Dermis blood vessel endothelial cell (primary cell): ENCODE measurements at regions not wholly inside any gene's neighbourhood (a gene's known extent, or its start where the extent isn't known, plus 50 kb on each side); places are given as distances from the start of the nearest gene placed in this dataset.
"Not testable (repeated sequence)": the region's sequence is repeated elsewhere in the genome, so short reads cannot be mapped to it uniquely, and the experiment has no call there.

Experiments used
- DNase-seq: peaks from one replicate; pipeline ENCODE4 v3.0.0; 2010

DNA sequence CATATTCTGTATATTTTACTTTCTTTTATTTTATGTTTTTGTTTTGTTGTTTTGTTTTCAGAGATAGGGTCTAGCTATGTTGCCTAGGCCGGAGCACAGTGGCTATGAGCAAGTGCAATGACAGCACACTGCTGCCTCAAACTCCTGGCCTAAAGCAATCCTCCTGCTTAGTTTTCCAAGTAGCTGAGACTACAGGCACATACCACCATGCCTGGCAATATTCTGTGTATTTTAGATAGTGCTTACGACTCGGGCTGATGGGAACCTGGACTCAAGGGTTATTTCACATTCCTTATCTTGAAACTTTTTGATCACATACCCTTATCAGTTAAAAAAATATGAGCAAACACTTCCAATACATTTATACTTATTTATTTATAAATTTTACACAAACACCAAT, 119.0 kb upstream of the STARD4 start:
- no peak for DNase-seq

DNA sequence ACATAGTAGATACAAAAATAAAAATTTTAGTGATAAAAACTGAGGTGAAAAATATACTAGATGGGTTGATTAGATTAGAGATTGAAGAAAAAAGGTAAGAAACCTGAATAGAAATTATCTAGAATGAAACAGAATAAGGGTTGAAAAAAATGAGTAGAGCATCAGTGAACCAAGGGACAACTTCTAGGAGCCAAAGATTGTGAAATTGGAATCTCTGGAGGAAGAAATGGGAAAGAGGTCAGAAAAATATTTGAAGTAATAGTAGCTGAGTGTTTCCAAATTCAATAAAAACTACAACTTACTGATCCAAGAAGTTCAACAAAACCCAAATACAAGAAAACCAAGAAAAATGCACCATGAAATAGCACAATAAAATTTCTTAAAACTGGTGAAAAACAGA, 116.6 kb upstream of the STARD4 start:
- no peak for DNase-seq

DNA sequence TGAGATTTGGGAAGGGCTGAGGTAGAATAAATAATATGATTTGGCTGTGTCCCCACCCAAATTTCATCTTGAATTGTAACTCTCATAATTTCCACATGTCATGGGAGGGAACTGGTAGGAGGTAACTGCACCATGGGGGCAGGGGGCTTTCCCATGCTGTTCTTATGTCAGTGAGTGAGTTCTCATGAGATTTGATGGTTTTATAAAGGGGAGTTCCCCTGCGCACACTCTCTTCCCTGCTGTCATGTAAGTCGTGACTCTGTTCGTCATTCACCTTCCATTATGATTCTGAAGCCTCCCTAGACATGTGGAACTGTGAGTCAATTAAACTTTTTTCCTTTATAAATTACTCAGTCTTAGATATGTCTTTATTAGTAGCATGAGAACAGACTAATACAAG, 115.5 kb upstream of the STARD4 start:
- DNase-seq, result no peak

DNA sequence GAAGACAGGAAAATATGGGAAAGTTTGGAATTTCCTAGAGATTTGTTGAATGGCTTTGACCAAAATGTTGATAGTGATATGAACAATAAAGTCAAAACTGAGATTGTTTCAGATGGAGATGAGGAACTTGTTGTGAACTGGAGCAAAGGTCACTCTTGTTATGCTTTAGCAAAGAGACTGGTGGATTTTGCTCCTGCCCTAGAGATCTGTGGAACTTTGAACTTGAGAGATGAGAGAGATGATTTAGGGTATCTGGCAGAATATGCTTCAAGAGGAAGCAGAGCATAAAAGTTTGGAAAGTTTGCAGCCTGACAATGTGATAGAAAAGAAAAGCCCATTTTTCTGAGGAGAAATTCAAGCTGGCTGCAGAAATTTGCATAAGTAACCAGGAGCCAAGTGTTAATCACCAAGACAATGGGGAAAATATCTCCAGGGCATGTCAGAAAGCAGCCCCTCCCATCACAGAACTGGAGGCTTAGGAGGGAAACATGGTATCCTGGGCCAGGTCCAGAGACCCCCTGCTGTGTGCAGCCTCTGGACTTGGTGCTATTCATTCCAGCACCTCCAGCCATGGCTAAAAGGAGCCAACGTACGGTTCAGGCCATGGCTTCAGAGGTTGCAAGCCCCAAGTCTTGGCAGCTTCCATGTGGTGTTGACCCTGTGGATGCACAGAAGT, 114.3 kb upstream of the STARD4 start:
- DNase-seq, result no peak

DNA sequence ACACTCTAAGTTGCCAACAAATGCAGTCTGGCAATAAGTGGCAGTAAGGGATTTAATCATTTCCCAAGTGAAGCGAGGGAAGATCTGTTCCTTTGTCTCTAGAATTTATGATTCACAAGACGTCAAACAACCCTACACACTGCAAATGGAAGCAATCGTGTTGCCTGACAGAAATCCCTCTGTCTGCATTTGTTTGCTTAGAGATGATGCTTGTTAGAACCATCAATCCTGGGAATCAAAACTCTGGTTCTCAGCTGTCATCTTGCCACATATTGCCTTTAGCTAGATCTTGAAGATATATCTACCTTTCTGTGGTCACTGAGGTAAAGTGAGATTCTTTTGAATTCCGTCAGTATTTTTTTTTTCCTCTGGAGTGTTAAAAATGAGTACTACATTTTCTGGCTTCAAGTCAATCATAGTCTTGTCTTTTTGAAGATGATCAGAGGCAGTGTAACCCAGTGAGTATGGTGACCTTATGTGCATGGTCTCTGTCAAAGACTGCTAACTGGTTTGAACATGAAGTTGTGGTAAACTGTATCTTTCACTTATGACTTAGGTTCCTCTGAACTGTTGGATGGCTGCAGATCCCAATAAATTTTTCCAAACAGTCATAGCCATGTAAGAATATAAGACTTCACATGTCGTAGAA, 106.4 kb upstream of the STARD4 start:
- no peak for DNase-seq

DNA sequence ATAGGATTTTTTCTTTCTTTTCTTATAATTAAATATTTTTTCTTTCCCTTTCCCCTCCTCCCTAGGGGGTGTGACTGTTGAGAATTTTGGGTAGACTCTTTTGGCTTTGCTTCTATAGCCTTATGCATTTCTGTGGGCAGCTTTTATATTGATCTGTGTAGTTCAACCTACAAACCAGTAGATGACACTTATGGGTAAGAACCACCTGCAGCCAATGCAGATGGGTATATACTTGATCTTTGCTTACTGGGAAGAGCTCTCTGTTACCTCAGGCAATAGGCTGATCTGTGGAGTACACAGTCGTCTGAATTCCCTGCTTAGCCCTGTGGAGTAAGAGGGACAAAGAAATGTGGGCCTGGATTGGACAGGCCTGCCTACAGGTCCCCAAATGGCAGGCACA, 102.7 kb upstream of the STARD4 start:
- no peak for DNase-seq

DNA sequence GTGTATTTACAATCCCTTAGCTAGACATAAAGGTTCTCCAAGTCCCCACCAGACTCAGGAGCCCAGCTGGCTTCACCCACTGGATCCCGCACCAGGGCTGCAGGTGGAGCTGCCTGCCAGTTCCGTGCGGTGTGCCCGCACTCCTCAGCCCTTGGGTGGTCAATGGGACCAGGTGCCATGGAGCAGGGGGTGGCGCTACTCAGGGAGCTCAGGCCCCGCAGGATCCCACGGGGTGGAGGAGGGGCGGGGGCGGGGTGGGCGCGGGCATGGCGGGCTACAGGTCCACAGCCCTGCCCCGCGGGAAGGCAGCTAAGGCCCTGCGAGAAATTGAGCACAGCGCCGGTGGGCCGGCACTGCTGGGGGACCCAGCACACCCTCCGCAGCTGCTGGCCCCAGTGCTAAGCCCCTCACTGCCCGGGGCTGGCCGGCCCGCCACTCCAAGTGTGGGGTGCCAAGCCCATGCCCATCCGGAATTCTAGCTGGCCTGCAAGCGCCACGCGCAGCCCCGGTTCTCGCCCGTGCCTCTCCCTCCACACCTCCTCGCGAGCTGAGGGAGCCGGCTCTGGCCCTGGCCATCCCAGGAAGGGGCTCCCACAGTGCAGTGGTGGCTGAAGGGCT, 99.8 kb upstream of the STARD4 start:
- not testable (repeated sequence) for DNase-seq

DNA sequence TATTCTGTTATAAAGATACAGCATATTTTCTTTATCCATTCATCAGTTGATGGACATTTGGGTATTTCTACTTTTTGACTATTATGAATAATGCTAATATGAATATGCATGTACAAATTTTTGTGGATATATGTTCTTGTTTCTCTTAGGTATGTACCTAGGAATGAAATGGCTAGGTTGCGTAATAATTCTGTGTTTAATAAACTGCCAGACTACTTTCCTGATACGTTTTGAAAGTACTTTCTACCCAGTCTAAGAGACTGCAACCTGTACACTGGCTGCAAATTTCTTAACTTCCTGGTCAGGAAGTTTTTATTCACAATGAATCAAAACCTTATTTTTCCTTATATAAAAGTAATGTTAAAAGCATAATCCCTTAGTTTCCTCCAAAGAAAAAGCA, 93.9 kb upstream of the STARD4 start:
- DNase-seq, result no peak

DNA sequence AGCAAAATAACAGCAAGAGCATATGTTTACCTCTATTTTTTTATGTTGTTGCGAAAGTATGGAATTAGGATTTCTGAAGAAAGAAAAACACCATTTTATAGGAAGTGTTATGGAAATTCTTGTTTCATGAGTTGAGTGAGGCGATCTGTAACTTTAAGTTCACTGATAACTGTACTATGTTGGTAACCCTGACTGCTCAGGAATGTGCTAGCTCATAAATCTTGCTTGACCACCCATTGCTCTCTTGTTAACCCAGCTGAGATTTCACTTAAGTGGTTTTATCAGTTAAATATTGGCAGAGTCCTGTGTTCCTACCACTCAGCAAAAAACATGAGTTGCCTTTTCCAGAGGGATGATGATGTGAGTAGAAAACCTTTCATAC, 91.1 kb upstream of the STARD4 start:
- DNase-seq, result no peak

DNA sequence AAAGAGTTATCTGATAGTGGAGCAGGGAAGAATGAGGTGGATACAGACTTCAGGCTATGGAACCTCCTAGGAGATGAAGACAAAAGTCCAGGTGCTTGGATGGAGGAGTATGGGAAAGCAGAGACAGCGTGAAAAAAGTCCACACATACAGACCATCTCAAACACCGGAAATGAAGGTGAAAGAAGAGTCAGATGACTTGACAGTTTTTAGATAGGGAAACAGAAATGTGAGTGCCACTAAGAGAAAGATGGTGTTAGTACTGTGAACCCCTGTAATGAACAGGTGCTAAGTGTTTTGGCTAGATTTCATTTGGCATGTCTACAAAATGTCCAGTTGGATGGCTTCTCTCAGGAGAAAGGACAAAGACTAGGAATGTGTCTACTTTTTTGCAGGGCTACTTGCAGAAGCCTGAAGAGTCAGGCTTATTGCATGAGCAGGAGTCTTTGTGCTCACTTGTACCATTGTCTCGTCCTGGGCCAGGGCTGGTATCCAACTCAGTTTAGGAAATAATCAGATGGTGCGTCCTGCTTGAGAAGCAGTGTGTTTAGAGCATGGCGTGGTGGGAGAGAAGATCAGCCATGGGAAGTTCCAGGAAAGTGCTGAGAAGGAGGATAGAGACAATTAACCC, 90.6 kb upstream of the STARD4 start:
- no peak for DNase-seq

DNA sequence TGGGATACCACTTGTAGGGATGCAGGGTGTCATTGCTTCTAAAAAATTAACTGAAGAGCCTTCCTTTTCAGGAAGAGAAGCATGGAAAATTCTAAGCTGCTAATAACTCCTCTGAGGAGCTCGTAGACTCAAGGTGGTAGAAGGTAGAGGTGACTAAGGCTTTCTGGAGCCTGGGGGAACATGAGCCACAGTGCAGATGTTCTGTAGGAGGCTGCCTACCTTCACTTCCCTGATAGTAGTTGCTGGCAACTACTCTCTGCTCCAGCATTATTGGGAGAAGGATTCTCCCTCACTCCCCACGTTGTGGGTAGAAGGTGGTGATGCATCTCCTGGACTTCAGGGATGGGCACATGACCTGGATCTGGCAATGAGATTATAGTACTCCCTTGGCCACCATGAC, 86.7 kb upstream of the STARD4 start:
- no peak for DNase-seq

DNA sequence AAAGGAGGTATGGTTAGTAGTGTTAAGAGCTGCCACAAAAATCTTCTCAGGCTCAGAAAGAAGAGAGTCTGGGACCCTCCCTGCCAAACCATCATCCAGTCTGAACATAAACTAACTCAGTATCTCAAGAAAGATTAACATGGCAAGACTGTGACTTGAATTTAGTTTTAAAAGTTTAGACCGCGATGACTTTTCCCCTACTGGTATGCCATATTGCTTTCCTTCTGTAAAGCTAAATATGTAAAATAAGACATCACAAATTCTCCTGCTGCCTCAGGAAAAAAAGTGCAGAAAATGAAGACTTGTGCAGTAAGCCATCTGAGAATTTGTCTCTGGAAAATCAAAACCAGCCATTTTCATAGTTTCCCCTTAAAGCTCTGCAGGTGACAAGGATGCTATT, 85.2 kb upstream of the STARD4 start:
- DNase-seq, result no peak

DNA sequence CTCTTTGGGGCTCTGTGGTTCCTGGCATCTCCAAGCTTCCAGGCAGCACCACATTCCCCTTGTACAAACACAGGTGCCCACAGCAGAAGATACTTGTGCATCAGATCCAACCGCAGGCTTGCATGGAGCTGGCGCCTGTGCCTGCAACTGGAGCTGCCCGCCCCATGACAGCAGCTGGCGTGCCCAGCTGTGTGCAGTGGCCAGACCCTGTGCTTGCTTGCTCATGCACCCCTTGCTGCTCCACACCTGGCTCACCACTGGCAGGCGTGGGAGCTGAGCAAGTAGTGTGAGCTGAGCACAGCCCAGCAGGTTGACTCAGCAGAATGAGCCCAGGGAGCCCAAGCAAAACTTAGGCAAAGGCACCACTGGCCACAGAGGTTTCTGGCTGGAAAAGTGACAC, 84.4 kb upstream of the STARD4 start:
- DNase-seq, result no peak

DNA sequence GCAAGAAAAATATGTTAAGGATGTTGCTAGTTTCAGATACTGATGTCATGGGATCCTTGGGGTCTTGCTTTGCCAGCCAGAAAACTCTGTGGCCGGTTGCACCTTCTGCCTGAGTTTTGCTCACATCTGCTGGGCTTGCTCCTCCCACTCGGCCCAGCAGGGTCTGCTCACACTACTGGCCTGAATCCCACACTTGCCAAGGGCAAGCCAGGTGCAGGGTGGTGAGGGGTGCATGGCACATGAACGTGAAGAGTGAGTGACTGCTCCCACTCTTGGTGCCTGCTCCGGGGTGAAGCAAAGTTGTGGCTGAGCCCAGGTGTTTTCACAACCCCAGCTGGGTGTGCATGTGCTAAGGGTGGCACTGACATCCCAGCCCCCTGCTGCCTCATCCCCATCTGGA, 83.1 kb upstream of the STARD4 start:
- DNase-seq, result no peak

DNA sequence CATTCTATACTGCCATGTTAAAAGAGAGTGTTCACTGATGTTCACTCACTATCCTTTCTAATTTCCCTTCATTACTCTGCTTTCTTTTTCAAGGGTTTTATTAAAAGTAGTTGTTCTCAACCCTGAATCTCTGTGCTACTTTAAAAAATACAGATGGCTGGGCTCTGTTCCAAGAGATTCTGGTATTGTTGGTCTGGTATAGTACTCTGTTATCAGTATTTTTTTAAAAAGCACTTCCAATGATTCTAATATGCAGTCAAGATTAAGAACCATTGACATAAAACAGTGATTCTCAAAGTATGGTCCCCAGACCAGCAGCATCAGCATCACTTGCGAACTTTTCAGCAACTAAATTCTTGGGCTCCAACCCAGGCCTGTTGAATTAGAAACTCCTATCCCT, 77.0 kb upstream of the STARD4 start:
- no peak for DNase-seq

DNA sequence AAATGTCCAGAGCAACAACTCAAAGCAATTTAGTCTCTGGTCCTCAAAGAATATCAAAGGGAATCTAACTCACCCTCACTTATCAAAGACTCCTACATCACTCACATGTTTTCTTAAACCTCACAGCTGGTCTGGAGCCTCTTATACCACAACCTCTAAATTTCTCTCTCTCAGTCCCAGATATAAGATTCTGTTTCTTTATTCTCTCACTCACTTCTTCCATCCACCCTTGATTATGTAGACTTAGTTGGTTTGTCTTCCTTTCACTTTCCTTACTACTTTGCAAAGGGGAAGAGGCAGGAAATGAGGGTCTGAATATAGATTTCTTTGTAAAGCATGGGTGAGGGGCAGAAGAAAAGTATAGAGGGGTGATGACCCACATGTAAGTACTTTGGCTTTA, 75.4 kb upstream of the STARD4 start:
- no peak for DNase-seq

DNA sequence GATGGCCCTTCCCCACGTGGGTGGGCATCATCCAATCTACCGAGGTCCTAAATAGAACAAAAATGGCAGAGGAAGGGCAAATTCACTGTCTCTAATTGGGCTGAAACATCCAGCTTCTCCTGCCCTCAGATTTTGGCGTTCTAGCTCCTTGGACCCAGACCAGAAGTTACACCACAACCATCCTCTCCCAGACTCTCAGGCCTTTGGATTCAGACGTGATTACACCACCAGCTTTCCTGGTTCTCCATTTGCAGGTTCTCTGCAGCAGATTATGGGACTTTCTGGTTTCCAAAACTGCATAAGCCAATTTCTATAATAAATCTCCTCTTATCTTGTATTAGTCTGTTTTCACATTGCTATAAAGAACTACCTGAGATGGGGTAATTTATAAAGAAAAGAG, 73.6 kb upstream of the STARD4 start:
- DNase-seq, result no peak

DNA sequence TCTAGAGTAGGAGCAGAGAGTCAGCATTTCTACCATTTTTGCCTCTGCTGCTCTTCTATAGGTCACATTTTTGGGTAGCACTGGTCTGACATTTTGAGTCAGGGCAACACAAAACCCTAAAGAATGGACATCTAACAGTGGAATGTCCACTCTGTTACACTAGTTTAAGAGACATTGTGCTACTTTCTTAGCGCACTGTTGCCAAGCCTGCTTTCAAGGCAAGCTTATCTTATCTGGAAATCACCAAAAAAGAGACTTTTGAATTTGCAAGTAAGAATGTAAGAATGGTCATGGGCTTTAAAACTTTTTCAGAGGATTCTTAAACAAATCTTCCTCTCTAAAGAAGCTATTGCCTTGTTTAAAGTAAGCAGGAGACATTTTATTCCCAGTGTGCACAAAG, 73.0 kb upstream of the STARD4 start:
- DNase-seq, result no peak

DNA sequence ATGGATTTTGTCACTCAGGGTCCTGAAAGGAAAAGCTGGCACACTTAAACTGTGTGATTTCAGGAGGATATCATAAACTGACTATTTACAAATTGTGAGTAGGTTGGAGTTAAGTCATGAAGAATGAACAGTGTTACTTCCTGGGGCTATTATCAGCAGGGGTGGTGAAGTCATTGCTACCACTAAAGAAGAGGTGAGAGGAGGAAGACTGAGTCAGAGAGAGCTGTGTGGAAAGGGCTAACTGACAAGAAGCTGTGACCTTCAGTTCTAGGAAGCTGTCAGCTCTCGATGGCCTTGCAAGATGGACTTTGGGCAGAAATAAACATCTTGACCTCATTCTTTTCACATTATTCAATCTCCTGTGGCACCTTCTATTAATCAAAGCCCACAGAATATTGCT, 72.3 kb upstream of the STARD4 start:
- peak; percentile 77 for DNase-seq

DNA sequence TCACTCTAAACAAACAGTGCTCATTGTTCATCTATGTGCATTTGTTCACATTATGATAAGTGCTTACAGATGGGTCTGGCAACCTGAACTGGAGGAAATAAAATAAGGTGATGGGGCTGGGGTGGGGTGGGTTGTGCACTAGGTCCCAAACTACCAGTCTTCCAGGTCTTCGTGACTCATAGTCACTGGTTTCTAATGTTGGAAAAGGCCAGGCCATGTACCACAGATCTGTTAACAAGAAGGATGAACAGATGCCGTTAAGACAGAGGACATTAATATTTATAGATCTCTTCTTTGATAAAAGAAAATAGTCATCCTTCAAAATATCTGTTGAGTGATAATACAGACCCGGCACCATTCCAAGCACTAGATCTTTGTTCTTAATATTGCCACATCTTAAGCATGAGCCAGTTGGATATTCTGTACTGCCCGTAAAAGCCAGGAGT, 71.4 kb upstream of the STARD4 start:
- DNase-seq, result no peak

DNA sequence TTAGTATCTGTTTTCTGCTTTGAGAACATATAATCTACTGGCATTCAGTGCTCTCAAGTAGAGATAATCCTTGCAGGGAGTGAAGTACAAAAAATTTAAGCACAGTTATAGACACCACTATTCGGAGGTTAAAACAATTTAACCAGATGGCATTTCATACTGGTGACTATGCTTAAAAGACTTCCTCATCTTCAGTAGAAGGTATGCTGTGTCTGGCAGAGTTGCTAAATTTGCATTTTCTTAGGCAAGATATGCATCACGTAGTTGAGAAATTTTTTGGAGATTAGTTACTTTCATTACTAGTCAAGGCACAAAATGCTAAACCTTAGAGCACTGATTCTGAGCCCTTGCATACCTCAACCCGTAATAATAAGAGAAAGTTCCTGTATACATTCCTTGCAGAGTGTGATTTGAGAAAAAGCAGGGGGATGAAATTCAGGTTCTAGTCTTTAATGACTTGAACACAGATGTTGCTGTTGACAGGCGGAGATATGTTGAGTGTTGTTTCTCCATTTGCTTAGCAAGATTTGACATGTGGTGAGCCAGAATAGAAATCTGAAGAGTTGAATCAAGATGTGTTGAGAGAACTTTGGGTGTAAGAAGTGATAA, 70.8 kb upstream of the STARD4 start:
- DNase-seq, result no peak

DNA sequence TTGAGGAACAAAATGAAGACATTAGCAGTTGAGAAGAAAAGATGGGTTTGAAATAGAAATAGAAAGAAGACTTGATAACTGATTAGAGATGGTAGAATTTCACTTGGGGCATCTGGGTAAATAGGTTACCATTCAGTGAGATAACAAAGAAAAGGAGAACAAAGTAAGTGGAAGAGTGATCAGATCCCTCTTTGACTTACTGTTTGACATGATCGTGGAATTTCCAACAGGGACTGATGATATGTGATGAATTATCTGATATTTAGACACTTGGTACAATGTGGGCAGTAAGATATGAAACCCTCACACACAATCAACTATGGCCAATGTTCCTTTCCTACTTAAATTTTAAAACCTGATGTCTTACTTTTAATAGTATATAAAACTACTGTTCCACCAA, 70.1 kb upstream of the STARD4 start:
- no peak for DNase-seq

DNA sequence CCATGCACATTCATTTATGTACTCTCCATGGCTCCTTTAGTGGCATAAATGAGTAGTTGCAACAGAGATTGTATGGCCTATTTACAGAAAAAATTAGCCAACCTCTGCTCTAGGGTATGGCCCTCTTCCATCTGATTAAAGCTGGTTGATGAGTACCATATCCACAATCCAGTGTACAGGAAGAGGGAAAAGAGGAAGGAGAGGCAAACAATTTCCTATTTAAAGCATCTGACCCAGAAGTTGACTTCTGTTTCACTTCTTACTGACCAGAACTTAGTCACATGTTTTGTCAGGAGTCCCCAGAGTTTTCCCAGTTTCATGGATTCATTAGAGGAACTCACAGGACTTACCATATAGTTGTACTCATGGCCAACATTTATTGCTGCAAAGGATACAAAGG, 68.6 kb upstream of the STARD4 start:
- no peak for DNase-seq

DNA sequence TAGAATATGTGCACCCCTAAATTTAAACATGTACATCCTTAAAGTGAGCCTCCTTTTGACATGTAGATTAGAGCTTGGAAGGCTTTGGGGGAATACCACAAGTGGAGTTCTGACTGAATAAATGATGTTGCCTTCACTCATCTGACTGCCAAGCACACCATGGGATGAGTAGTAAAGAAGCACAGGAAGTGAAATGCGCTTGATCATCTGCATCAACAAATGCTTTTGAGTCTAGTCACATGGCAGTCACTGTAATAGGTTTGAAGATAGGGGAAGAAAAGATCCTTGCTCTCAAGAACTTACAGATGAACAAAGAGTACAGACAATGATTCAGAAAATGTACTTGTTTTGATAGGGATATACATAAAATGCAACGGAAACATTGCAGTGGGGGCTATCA, 62.0 kb upstream of the STARD4 start:
- DNase-seq, result no peak
